SK-N-SH treated with all-trans-retinoic acid at 6 μM for 48 hours (cell line): ENCODE measurements at regions not wholly inside any gene's neighbourhood (a gene's known extent, or its start where the extent isn't known, plus 50 kb on each side); places are given as distances from the start of the nearest gene placed in this dataset.

Experiments
- ARNTL ChIP-seq: fragments of 450-650 bp; formaldehyde crosslinking; IDR thresholded peaks from 2 replicates; pipeline ENCODE4 v1.5.0; 2020; ENCODE audit warnings: low read depth, mild to moderate bottlenecking, moderate library complexity, borderline replicate concordance
- ESRRG ChIP-seq: fragments of 250-450 bp; sonication (Bioruptor Pico); IDR thresholded peaks from 2 replicates; pipeline ENCODE4 v1.6.1; 2021; ENCODE audit warnings: mild to moderate bottlenecking
- PATZ1 ChIP-seq: fragments of 250-450 bp; sonication (Bioruptor Pico); IDR thresholded peaks from 2 replicates; pipeline ENCODE4 v1.8.0; 2020; ENCODE audit warnings: mild to moderate bottlenecking, moderate library complexity, borderline replicate concordance
- RARB ChIP-seq: fragments of 250-450 bp; sonication (Bioruptor Pico); IDR thresholded peaks from 2 replicates; pipeline ENCODE4 v1.8.0; 2021; ENCODE audit warnings: mild to moderate bottlenecking, moderate library complexity
- ZFP3 ChIP-seq: fragments of 250-450 bp; sonication (Bioruptor Pico); IDR thresholded peaks from 2 replicates; pipeline ENCODE4 v1.5.0; 2020; ENCODE audit warnings: mild to moderate bottlenecking, moderate library complexity

DNA sequence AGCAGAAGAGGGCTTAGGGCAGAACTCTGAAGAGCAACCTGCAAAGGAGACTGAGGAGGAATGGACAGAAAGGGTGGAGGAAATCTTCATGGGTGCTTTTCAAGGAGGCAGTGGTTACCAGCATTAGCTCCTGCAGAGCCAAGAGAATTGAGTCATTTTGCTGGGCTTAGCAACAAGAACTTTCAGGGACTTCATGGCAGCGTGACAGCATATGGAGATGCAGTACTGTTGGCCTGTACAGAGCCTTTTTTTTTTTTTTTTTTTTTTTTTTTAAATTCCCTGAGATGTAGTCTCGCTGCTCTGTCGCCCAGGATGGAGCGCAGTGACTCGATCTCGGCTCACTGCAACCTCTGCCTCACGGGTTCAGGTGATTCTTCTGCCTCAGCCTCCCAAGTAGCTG, 296.0 kb upstream of the DMRT1 start:
- TF ChIP-seq ARNTL (CRISPR knock-in tag), result no peak
- TF ChIP-seq ZFP3, result no peak
- TF ChIP-seq RARB (CRISPR knock-in tag), result no peak
- no peak for TF ChIP-seq ESRRG (CRISPR knock-in tag)
- TF ChIP-seq PATZ1 (CRISPR knock-in tag), result no peak
